MCF 10A (cell line): ENCODE measurements at regions not wholly inside any gene's neighbourhood (a gene's known extent, or its start where the extent isn't known, plus 50 kb on each side); places are given as distances from the start of the nearest gene placed in this dataset.

Experiments used
- BruUV-seq: library from RNA; stranded (reverse); fragments of 400-500 nt; replicated peaks from 2 replicates; lab custom pipeline; 2021; lab: Mats Ljungman, UMichigan
- CTCF ChIA-PET: fragments of 300-600 bp; sonication (Branson Sonifier 250); formaldehyde crosslinking; extraction: SDS; loops from one replicate; lab custom pipeline; 2021; ENCODE audit warnings: antibody characterized with exemption, inconsistent platforms; lab: Yijun Ruan, JAX
- POLR2A ChIA-PET: fragments of 300-600, 350-650 bp; sonication (Branson Sonifier 250); formaldehyde crosslinking; extraction: SDS; loops from one replicate; lab custom pipeline; 2020; ENCODE audit warnings: antibody characterized with exemption, inconsistent platforms; lab: Yijun Ruan, JAX
- DNase-seq: peaks from one replicate; pipeline ENCODE4 v3.0.0-alpha.2; 2018; ENCODE audit not compliant: unreplicated experiment
- H3K27ac Mint-ChIP-seq: one replicate; pipeline ENCODE4 v1.8.0; 2022; ENCODE audit warnings: mild to moderate bottlenecking, low read depth, mixed read lengths; ENCODE audit not compliant: unreplicated experiment
- H3K27me3 Mint-ChIP-seq: one replicate; pipeline ENCODE4 v1.8.0; 2022; ENCODE audit warnings: mixed read lengths; ENCODE audit not compliant: insufficient read depth, unreplicated experiment
- H3K36me3 Mint-ChIP-seq: one replicate; pipeline ENCODE4 v1.8.0; 2022; ENCODE audit warnings: mild to moderate bottlenecking, moderate library complexity, mixed read lengths; ENCODE audit not compliant: insufficient read depth, unreplicated experiment
- H3K4me1 Mint-ChIP-seq: one replicate; pipeline ENCODE4 v1.8.0; 2022; ENCODE audit warnings: mixed read lengths; ENCODE audit not compliant: insufficient read depth, unreplicated experiment
- H3K4me3 Mint-ChIP-seq: one replicate; pipeline ENCODE4 v1.8.0; 2022; ENCODE audit warnings: mild to moderate bottlenecking, moderate library complexity, mixed read lengths; ENCODE audit not compliant: unreplicated experiment
- H3K9me3 Mint-ChIP-seq: one replicate; pipeline ENCODE4 v1.8.0; 2022; ENCODE audit warnings: mixed read lengths; ENCODE audit not compliant: unreplicated experiment
- intact Hi-C: fragments of 100-400 bp; cut with micrococcal nuclease; formaldehyde crosslinking; loops from 2 replicates; pipeline ENCODE4 v1.14.1; 2022
- TF ChIP-seq, protein P1 (sequence below): fragments of 200-600 bp; IDR thresholded peaks from one replicate; pipeline ENCODE4 v1.8.0; 2022; ENCODE audit warnings: antibody characterized with exemption, mild to moderate bottlenecking; ENCODE audit not compliant: unreplicated experiment

DNA sequence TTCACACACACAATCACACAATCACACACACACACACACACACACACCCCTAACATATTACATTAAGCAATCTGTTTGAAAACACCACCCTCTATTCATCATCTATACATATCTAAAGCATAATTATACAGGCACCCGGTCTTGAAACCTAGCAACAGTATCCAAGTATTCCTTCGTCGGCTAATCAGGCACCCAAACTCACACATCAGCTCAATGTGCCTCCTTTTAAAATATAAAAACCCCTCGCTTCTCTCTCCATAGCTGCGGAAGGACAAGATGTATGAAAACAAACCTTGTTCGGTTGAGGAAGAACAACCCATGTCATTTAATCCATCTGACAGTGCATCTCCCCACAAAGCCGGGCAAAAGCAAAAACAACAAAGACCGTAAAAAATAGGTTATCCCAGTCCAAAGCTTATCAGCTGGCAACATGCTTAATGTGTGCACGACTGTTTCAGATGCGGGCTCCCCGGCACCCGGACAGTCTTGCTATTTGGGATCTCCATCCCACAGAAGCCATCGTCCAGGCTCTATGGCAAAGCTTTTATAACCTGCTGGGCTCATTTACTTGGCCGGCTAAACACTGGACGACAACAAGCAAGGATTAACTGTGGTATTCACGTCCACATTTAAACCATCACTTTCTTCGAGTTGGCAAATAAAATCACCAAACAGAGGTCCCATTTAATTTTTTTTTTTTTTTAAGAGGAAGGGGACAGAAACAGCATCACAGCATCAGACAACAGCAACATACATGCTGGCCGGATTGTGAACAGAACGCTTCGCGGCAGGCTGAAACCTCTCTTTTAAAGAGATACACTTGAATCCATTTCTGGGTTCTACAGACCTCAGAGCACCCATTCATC is 365.5 kb downstream of the SHANK2 start:
- ChIA-PET CTCF (no interaction called here), POLR2A (no interaction called here)

DNA sequence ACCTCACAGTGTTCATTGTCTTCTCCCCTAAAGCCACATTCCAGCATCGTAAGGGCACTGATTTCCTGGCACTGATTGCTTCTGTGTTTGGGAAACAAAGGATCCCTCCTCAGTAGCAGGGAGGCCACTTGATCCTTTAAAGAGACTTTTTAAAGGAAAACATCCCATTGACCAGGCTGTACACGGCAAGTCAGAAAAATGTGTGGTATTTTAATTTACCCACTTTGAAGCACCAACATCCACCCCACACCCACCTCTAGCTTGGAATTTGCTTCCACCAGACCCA is 364.9 kb downstream of the SHANK2 start:
- Mint-ChIP-seq H3K27me3 (no peaks in the 10 kb centered on the region), H3K4me3 (no peak overlapping the region), H3K9me3 (peaks cover 20% of the 10 kb centered on the region), H3K4me1 (no peaks in the 10 kb centered on the region), H3K36me3 (no peaks in the 10 kb centered on the region), H3K27ac (no peak overlapping the region)
- intact Hi-C loops: no loop called here
- TF ChIP-seq, protein P1, sequence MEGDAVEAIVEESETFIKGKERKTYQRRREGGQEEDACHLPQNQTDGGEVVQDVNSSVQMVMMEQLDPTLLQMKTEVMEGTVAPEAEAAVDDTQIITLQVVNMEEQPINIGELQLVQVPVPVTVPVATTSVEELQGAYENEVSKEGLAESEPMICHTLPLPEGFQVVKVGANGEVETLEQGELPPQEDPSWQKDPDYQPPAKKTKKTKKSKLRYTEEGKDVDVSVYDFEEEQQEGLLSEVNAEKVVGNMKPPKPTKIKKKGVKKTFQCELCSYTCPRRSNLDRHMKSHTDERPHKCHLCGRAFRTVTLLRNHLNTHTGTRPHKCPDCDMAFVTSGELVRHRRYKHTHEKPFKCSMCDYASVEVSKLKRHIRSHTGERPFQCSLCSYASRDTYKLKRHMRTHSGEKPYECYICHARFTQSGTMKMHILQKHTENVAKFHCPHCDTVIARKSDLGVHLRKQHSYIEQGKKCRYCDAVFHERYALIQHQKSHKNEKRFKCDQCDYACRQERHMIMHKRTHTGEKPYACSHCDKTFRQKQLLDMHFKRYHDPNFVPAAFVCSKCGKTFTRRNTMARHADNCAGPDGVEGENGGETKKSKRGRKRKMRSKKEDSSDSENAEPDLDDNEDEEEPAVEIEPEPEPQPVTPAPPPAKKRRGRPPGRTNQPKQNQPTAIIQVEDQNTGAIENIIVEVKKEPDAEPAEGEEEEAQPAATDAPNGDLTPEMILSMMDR: no peak
- DNase-seq: no peak
- ChIA-PET POLR2A (no interaction called here), CTCF (no interaction called here)
- BruUV-seq: no TSS peak

More for the DNA sequence above, 365.5 kb downstream of the SHANK2 start:
- Mint-ChIP-seq H3K4me3 (no peak overlapping the region), H3K4me1 (no peaks in the 10 kb centered on the region), H3K9me3 (peaks cover 20% of the 10 kb centered on the region), H3K36me3 (no peaks in the 10 kb centered on the region), H3K27me3 (no peaks in the 10 kb centered on the region), H3K27ac (no peak overlapping the region)
- intact Hi-C loops: no loop called here
- TF ChIP-seq, protein P1: no peak
- DNase-seq: no peak
- BruUV-seq: no TSS peak

DNA sequence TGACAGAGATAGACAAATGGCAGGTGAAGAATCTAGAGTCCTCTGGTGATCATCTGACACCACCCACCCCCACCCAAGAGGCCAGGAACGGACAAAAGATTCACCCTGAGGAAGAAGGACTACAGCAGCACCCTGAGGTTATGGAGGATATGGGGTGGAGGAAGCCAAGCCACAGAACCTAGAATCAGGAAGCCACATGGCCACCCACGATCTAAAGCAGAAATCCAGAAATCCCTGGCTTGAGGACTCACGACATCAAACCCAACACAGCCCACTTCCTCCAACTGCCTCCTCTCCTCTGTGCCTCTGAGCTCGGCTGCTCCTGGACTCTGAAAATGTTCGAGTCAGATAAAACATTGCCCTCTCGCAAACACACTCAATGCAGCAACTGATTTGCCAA is 364.3 kb downstream of the SHANK2 start:
- ChIA-PET POLR2A (no interaction called here), CTCF (interaction anchor here (0.9 kb wide), 1 partner anchor 9 kb away, joined by 4 read pairs; no protein-coding TSS in a partner anchor)
- H3K4me1 Mint-ChIP-seq: no peaks in the 10 kb centered on the region
- no peaks in the 10 kb centered on the region for H3K27me3 Mint-ChIP-seq
- H3K36me3 Mint-ChIP-seq: no peaks in the 10 kb centered on the region
- intact Hi-C loops: no loop called here
- H3K4me3 Mint-ChIP-seq: no peak overlapping the region
- no peak for DNase-seq
- H3K9me3 Mint-ChIP-seq: peaks cover 26% of the 10 kb centered on the region
- no TSS peak for BruUV-seq
- H3K27ac Mint-ChIP-seq: no peak overlapping the region
- TF ChIP-seq, protein P1: no peak

DNA sequence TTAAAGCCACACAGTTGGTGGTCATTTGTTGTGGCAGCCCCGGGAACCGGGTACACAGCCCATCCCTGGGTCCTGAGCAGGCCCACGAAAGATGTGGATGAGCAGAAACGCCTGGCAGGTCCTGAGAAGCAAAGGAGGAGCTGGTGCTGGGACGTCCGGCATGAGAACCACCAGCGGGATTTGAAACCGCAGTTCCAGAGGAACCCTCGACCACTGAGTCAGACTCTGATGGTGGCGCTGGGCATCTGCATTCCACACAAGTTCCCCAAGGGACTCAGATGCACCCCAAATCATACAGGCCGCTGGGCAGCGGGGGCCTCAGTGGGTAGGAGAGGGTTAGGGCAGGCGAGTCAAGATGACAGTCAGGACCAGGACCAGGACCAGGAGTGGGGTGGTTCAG is 363.0 kb downstream of the SHANK2 start:
- TF ChIP-seq, protein P1: no peak
- Mint-ChIP-seq H3K36me3 (no peaks in the 10 kb centered on the region), H3K4me1 (no peaks in the 10 kb centered on the region), H3K27me3 (no peaks in the 10 kb centered on the region), H3K4me3 (no peak overlapping the region), H3K27ac (no peak overlapping the region), H3K9me3 (peaks cover 30% of the 10 kb centered on the region)
- ChIA-PET CTCF (interaction anchor here (0.7 kb wide), 1 partner anchor 472 kb away, joined by 3 read pairs; no protein-coding TSS in a partner anchor), POLR2A (no interaction called here)
- no TSS peak for BruUV-seq
- intact Hi-C loops: no loop called here
- no peak for DNase-seq
